AG04450 (cell line): ENCODE measurements at regions not wholly inside any gene's neighbourhood (a gene's known extent, or its start where the extent isn't known, plus 50 kb on each side); places are given as distances from the start of the nearest gene placed in this dataset.
"Not testable (repeated sequence)": the region's sequence is repeated elsewhere in the genome, so short reads cannot be mapped to it uniquely, and the experiment has no call there.

ENCODE experiments used
- CTCF ChIA-PET: fragments of 300-600, 350-600 bp; formaldehyde crosslinking; extraction: SDS; loops from one replicate; lab custom pipeline; 2022; ENCODE audit warnings: antibody characterized with exemption, inconsistent platforms; lab: Charles Lee
- POLR2A ChIA-PET: fragments of 350-600 bp; formaldehyde crosslinking; extraction: SDS; loops from one replicate; lab custom pipeline; 2021; ENCODE audit warnings: antibody characterized with exemption, inconsistent platforms; lab: Yijun Ruan, JAX
- DNase-seq: peaks from one replicate; pipeline ENCODE4 v3.0.0-alpha.2; 2011; ENCODE audit warnings: low read depth, low spot score
- H3K27ac ChIP-seq: one replicate; pipeline ENCODE4 v1.5.1; 2012; ENCODE audit warnings: low read depth, low read length, control low read depth
- H3K27me3 ChIP-seq: one replicate; pipeline ENCODE4 v1.6.0; 2012; ENCODE audit warnings: low read length; ENCODE audit not compliant: control insufficient read depth, insufficient read depth
- H3K4me3 ChIP-seq: 2 replicates; pipeline ENCODE4 v1.5.1; 2011; ENCODE audit warnings: mild to moderate bottlenecking, low read depth, low read length, control low read depth
- H3K9me3 ChIP-seq: 2 replicates; pipeline ENCODE4 v1.5.1; 2012; ENCODE audit warnings: low read length; ENCODE audit not compliant: control insufficient read depth, insufficient read depth
- TF ChIP-seq, protein P1 (sequence below): IDR thresholded peaks from 2 replicates; pipeline ENCODE4 v1.5.1; 2011; ENCODE audit warnings: low read depth, low read length, control low read depth, inconsistent platforms

GRCh38 chr6:125631165-125631564, 118.3 kb upstream of the HEY2 start:
- ChIA-PET POLR2A (no interaction called here), CTCF (no interaction called here)
- no peak overlapping the region for H3K4me3 ChIP-seq
- H3K27me3 ChIP-seq: no peaks in the 10 kb centered on the region
- no peak overlapping the region for H3K27ac ChIP-seq
- no peak for DNase-seq
- no peaks in the 10 kb centered on the region for H3K9me3 ChIP-seq
- TF ChIP-seq, protein P1, sequence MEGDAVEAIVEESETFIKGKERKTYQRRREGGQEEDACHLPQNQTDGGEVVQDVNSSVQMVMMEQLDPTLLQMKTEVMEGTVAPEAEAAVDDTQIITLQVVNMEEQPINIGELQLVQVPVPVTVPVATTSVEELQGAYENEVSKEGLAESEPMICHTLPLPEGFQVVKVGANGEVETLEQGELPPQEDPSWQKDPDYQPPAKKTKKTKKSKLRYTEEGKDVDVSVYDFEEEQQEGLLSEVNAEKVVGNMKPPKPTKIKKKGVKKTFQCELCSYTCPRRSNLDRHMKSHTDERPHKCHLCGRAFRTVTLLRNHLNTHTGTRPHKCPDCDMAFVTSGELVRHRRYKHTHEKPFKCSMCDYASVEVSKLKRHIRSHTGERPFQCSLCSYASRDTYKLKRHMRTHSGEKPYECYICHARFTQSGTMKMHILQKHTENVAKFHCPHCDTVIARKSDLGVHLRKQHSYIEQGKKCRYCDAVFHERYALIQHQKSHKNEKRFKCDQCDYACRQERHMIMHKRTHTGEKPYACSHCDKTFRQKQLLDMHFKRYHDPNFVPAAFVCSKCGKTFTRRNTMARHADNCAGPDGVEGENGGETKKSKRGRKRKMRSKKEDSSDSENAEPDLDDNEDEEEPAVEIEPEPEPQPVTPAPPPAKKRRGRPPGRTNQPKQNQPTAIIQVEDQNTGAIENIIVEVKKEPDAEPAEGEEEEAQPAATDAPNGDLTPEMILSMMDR: no peak

DNA sequence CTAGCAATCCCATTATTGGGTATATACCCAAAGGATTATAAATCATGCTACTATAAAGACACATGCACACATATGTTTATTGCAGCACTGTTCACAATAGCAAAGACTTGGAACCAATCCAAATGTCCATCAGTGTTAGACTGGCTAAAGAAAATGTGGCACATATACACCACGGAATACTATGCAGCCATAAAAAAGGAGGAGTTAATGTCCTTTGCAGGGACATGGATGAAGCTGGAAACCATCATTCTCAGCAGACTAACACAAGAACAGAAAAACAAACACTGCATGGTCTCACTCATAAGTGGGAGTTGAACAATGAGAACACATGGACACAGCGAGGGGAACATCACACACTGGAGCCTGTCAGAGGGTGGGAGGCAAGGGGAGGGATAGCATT, 113.4 kb upstream of the HEY2 start:
- POLR2A ChIA-PET, DNase-seq, H3K27me3 ChIP-seq, H3K4me3 ChIP-seq, H3K27ac ChIP-seq, H3K9me3 ChIP-seq, CTCF ChIA-PET: not testable (repeated sequence)

- Histone ChIP-seq H3K27me3 (no peaks in the 10 kb centered on the region), H3K4me3 (no peak overlapping the region), H3K27ac (no peak overlapping the region), H3K9me3 (no peaks in the 10 kb centered on the region)
- TF ChIP-seq, protein P1: no peak
- ChIA-PET CTCF (no interaction called here), POLR2A (no interaction called here)
- DNase-seq: no peak
Observed at GRCh38 chr6:125636671-125637070, 112.8 kb upstream of the HEY2 start.

GRCh38 chr6:125637207-125637606, 112.2 kb upstream of the HEY2 start:
- ChIA-PET POLR2A (no interaction called here), CTCF (no interaction called here)
- no peak for DNase-seq
- Histone ChIP-seq H3K27ac (no peak overlapping the region), H3K4me3 (no peak overlapping the region), H3K9me3 (no peaks in the 10 kb centered on the region), H3K27me3 (no peaks in the 10 kb centered on the region)
- TF ChIP-seq, protein P1: no peak

DNA sequence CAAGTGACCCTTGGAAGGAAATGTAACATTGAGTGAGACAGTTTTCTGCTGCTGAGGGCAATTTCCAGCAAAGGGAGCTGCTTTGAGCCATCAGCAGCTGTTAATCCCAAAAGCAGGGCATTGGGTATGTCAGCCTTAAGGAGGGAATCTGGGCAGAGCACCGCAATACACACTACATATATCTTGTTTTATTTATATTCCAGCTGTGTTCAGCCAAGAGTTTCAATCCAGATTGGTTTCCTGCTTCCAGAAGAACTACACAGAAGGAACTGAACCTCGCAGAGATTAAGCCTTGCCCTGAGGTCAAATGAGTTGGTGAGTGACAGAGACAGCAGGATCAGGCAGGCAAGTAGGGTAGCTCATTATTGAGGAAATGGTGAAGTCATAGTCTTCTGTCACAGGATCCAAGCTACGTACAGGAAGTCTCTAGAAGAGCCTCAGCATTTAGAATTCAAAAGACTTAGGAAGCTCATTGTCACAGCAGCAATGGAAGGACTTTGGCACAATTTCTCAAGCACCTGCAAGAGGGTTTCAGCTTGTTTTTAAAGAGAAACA, 109.9 kb upstream of the HEY2 start:
- TF ChIP-seq, protein P1: no peak
- CTCF ChIA-PET: no interaction called here
- Histone ChIP-seq H3K27ac (no peak overlapping the region), H3K9me3 (no peaks in the 10 kb centered on the region; the same call in 1 of the 2 replicates), H3K4me3 (no peak overlapping the region), H3K27me3 (no peaks in the 10 kb centered on the region)
- no peak for DNase-seq
- POLR2A ChIA-PET: no interaction called here
